Suppressor macrophage treated with lipopolysaccharide for 4 hours (primary cell): ENCODE measurements at regions not wholly inside any gene's neighbourhood (a gene's known extent, or its start where the extent isn't known, plus 50 kb on each side); places are given as distances from the start of the nearest gene placed in this dataset.
"Not testable (repeated sequence)": the region's sequence is repeated elsewhere in the genome, so short reads cannot be mapped to it uniquely, and the experiment has no call there.

Source experiments
- DNase-seq: peaks from one replicate; pipeline ENCODE4 v3.0.0-alpha.2; 2020

GRCh38 chr5:138647261-138647788, 72.1 kb upstream of the HSPA9 start:
- DNase-seq, result no peak

GRCh38 chr5:138646671-138647070, 71.5 kb upstream of the HSPA9 start:
- DNase-seq, result no peak

GRCh38 chr5:138645778-138646575, 70.8 kb upstream of the HSPA9 start:
- DNase-seq, result no peak

- DNase-seq, result no peak
Observed at GRCh38 chr5:138643040-138643791, 68.0 kb upstream of the HSPA9 start.

GRCh38 chr5:138641547-138642298, 66.5 kb upstream of the HSPA9 start:
- DNase-seq, result peak; percentile 90

GRCh38 chr5:138640646-138641254, 65.5 kb upstream of the HSPA9 start:
- no peak for DNase-seq

GRCh38 chr5:138640138-138640537, 64.9 kb upstream of the HSPA9 start:
- DNase-seq, result no peak

- DNase-seq, result no peak
Observed at GRCh38 chr5:138639326-138639725, 64.1 kb upstream of the HSPA9 start.

GRCh38 chr5:138637256-138637655, 62.1 kb upstream of the HSPA9 start:
- DNase-seq, result no peak

GRCh38 chr5:138636398-138636944, 61.3 kb upstream of the HSPA9 start:
- DNase-seq, result no peak

- DNase-seq, result no peak
Observed at GRCh38 chr5:138635708-138636107, 60.5 kb upstream of the HSPA9 start.

GRCh38 chr5:138635265-138635664, 60.1 kb upstream of the HSPA9 start:
- no peak for DNase-seq

GRCh38 chr5:138634804-138635203, 59.6 kb upstream of the HSPA9 start:
- DNase-seq, result not testable (repeated sequence)

GRCh38 chr5:138632900-138633489, 57.8 kb upstream of the HSPA9 start:
- DNase-seq, result peak; percentile 93

- no peak for DNase-seq
Observed at GRCh38 chr5:138631096-138631928, 56.1 kb upstream of the HSPA9 start.

GRCh38 chr5:138629392-138629791, 54.2 kb upstream of the HSPA9 start:
- no peak for DNase-seq

- DNase-seq, result no peak
Observed at GRCh38 chr5:138626333-138626944, 51.2 kb upstream of the HSPA9 start.

GRCh38 chr5:138625134-138625533, 49.9 kb upstream of the HSPA9 start:
- peak; percentile 71 for DNase-seq
